HepG2 (cell line): ENCODE measurements at regions not wholly inside any gene's neighbourhood (a gene's known extent, or its start where the extent isn't known, plus 50 kb on each side); places are given as distances from the start of the nearest gene placed in this dataset.

ENCODE experiments used
- ELF1 ChIP-seq: sonication (generic); formaldehyde crosslinking; IDR thresholded peaks from 2 replicates; pipeline ENCODE4 v1.4.0; 2020; ENCODE audit warnings: missing genetic modification reagents
- NFRKB ChIP-seq: fragments of 450-650 bp; IDR thresholded peaks from 2 replicates; pipeline ENCODE4 v1.6.1; 2017

DNA sequence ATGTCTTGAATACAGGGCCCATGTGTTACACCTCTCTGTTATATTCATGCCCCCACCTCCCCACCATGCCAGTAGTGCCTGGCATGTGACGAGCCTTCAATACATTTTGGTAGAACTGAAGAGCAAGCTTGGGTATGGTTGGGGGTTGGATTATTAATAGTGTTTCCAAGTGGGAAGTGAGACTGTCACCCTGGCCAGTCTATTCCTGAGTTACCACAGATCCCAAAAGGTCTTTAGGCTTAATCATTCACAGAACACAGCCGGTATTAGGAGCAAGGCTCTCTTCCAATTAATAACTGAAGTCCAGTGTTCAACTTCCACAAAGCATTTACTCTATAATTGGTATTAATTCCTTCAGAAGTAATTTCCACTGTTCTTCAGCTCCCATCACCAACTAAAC, 231.9 kb upstream of the LRTM1 start:
- TF ChIP-seq NFRKB (no peak), ELF1 (CRISPR knock-in tag) (no peak)
